AG04450 (cell line): ENCODE measurements at regions not wholly inside any gene's neighbourhood (a gene's known extent, or its start where the extent isn't known, plus 50 kb on each side); places are given as distances from the start of the nearest gene placed in this dataset.

Experiments
- CTCF ChIA-PET: fragments of 300-600, 350-600 bp; formaldehyde crosslinking; extraction: SDS; loops from one replicate; lab custom pipeline; 2022; ENCODE audit warnings: antibody characterized with exemption, inconsistent platforms; lab: Charles Lee
- POLR2A ChIA-PET: fragments of 350-600 bp; formaldehyde crosslinking; extraction: SDS; loops from one replicate; lab custom pipeline; 2021; ENCODE audit warnings: antibody characterized with exemption, inconsistent platforms; lab: Yijun Ruan, JAX
- DNase-seq: peaks from one replicate; pipeline ENCODE4 v3.0.0-alpha.2; 2011; ENCODE audit warnings: low read depth, low spot score
- H3K27ac ChIP-seq: one replicate; pipeline ENCODE4 v1.5.1; 2012; ENCODE audit warnings: low read depth, low read length, control low read depth
- H3K27me3 ChIP-seq: one replicate; pipeline ENCODE4 v1.6.0; 2012; ENCODE audit warnings: low read length; ENCODE audit not compliant: control insufficient read depth, insufficient read depth
- H3K4me3 ChIP-seq: 2 replicates; pipeline ENCODE4 v1.5.1; 2011; ENCODE audit warnings: mild to moderate bottlenecking, low read depth, low read length, control low read depth
- H3K9me3 ChIP-seq: 2 replicates; pipeline ENCODE4 v1.5.1; 2012; ENCODE audit warnings: low read length; ENCODE audit not compliant: control insufficient read depth, insufficient read depth
- CTCF ChIP-seq: IDR thresholded peaks from 2 replicates; pipeline ENCODE4 v1.5.1; 2011; ENCODE audit warnings: low read depth, low read length, control low read depth, inconsistent platforms

GRCh38 chr6:146865756-146866379 is 267.1 kb downstream of the ADGB start:
- Histone ChIP-seq H3K27me3 (no peaks in the 10 kb centered on the region), H3K4me3 (no peak overlapping the region), H3K27ac (no peak overlapping the region), H3K9me3 (no peaks in the 10 kb centered on the region)
- POLR2A ChIA-PET: no interaction called here
- TF ChIP-seq CTCF: no peak
- CTCF ChIA-PET: interaction anchor here (1.3 kb wide), 1 partner anchor 350 kb away, joined by 3 read pairs; no protein-coding TSS in a partner anchor
- no peak for DNase-seq

- Histone ChIP-seq H3K27me3 (no peaks in the 10 kb centered on the region), H3K4me3 (no peak overlapping the region), H3K27ac (no peak overlapping the region), H3K9me3 (no peaks in the 10 kb centered on the region)
- DNase-seq: no peak
- TF ChIP-seq CTCF: no peak
- POLR2A ChIA-PET: no interaction called here
- CTCF ChIA-PET: interaction anchor here (1.9 kb wide), 1 partner anchor 10 kb away, joined by 4 read pairs; no protein-coding TSS in a partner anchor
These were observed 268.1 kb downstream of the ADGB start for GRCh38 chr6:146866731-146867414.

- Histone ChIP-seq H3K27me3 (no peaks in the 10 kb centered on the region), H3K4me3 (no peak overlapping the region), H3K9me3 (no peaks in the 10 kb centered on the region), H3K27ac (no peak overlapping the region)
- ChIA-PET POLR2A (no interaction called here), CTCF (no interaction called here)
- no peak for TF ChIP-seq CTCF
- DNase-seq: no peak
These were observed 270.0 kb downstream of the ADGB start for GRCh38 chr6:146868671-146869209.

- no peak for TF ChIP-seq CTCF
- POLR2A ChIA-PET: no interaction called here
- H3K9me3 ChIP-seq: no peaks in the 10 kb centered on the region
These were observed 272.0 kb downstream of the ADGB start for GRCh38 chr6:146870760-146871159.

More at GRCh38 chr6:146870760-146871159, 272.0 kb downstream of the ADGB start:
- no peak for DNase-seq
- CTCF ChIA-PET: no interaction called here
- Histone ChIP-seq H3K27me3 (no peaks in the 10 kb centered on the region), H3K4me3 (no peak overlapping the region), H3K27ac (no peak overlapping the region)
